ENCODE measurements at regions not wholly inside any gene's neighbourhood (a gene's known extent, or its start where the extent isn't known, plus 50 kb on each side); places are given as distances from the start of the nearest gene placed in this dataset.

GRCh38 chrX:45716750-45717149 is 516.1 kb upstream of the DIPK2B start:
- no peaks in the 10 kb centered on the region for H3K36me3 ChIP-seq
- intact Hi-C loops (cut with DNase I; ENCODE audit: low total_unique reads), result no loop called here

GRCh38 chrX:45715748-45716147 is 515.1 kb upstream of the DIPK2B start:
- no peak for DNase-seq

More at GRCh38 chrX:45716750-45717149, 516.1 kb upstream of the DIPK2B start:
- Histone ChIP-seq H3K4me1 (no peaks in the 10 kb centered on the region), H3K27me3 (no peaks in the 10 kb centered on the region), H3K9me3 (no peaks in the 10 kb centered on the region), H3K27ac (no peak overlapping the region), H3K4me3 (no peak overlapping the region)
- no peak for DNase-seq
- TF ChIP-seq POLR2A (IDR thresholded peaks at IDR 0.05), result no peak
- TF ChIP-seq, protein P1, sequence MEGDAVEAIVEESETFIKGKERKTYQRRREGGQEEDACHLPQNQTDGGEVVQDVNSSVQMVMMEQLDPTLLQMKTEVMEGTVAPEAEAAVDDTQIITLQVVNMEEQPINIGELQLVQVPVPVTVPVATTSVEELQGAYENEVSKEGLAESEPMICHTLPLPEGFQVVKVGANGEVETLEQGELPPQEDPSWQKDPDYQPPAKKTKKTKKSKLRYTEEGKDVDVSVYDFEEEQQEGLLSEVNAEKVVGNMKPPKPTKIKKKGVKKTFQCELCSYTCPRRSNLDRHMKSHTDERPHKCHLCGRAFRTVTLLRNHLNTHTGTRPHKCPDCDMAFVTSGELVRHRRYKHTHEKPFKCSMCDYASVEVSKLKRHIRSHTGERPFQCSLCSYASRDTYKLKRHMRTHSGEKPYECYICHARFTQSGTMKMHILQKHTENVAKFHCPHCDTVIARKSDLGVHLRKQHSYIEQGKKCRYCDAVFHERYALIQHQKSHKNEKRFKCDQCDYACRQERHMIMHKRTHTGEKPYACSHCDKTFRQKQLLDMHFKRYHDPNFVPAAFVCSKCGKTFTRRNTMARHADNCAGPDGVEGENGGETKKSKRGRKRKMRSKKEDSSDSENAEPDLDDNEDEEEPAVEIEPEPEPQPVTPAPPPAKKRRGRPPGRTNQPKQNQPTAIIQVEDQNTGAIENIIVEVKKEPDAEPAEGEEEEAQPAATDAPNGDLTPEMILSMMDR (IDR thresholded peaks at IDR 0.05), result no peak

DNA sequence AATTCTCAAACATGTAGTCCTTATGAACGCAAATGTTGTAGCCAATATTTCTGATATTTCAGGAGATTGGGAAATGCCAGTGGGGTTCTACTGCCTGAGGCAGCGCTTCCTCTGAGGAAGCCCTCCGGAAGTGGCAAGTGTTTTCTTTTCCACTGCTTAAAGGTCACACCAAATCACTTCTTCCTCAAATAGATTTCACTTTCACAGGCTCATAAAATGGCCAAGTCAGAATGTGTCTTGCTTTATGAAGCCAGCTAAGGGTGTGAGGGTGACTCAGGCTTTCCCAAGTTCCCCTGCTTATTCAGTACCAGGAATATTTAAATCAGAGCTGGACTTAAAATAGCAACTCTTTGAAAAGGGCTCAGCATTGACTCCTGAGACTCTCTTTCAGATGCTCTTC is 514.2 kb upstream of the DIPK2B start:
- Histone ChIP-seq H3K4me3 (no peak overlapping the region), H3K36me3 (no peaks in the 10 kb centered on the region), H3K27ac (no peak overlapping the region), H3K9me3 (no peaks in the 10 kb centered on the region), H3K27me3 (no peaks in the 10 kb centered on the region), H3K4me1 (no peaks in the 10 kb centered on the region)
- TF ChIP-seq, protein P1 (IDR thresholded peaks at IDR 0.05), result no peak
- peak in 1 of 2 donors; percentile 22 for DNase-seq
- intact Hi-C loops (cut with DNase I; ENCODE audit: low total_unique reads), result no loop called here

More at GRCh38 chrX:45715748-45716147, 515.1 kb upstream of the DIPK2B start:
- no peaks in the 10 kb centered on the region for H3K27me3 ChIP-seq
- H3K4me3 ChIP-seq, result no peak overlapping the region
- TF ChIP-seq, protein P1 (IDR thresholded peaks at IDR 0.05), result no peak
- TF ChIP-seq POLR2A (IDR thresholded peaks at IDR 0.05), result no peak
- H3K9me3 ChIP-seq, result no peaks in the 10 kb centered on the region
- no peaks in the 10 kb centered on the region for H3K36me3 ChIP-seq
- H3K27ac ChIP-seq, result no peak overlapping the region
- H3K4me1 ChIP-seq, result no peaks in the 10 kb centered on the region
- intact Hi-C loops (cut with DNase I; ENCODE audit: low total_unique reads), result no loop called here

DNA sequence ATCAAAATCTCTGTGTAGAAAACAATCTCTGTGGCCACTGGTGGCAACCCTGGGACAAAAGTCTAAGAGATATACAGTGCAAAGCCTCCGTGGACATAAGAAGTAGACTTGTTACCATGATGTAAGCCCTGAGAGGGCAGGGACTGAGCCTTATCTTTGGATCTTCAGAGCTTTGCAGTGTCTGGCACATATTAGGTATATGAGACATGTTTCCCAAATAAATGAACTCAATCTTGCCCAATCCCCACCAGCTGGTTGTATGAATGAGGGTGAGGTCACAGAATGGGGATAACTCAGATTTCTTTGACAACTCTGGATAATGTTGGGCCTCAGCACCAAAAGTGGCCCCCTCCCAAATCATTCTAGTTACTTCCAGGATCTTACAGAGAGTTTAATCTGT is 511.4 kb upstream of the DIPK2B start:
- no peak for TF ChIP-seq POLR2A (IDR thresholded peaks at IDR 0.05)
- TF ChIP-seq, protein P1 (IDR thresholded peaks at IDR 0.05), result no peak
- no peak overlapping the region for H3K4me3 ChIP-seq
- intact Hi-C loops (cut with DNase I; ENCODE audit: low total_unique reads), result no loop called here
- H3K9me3 ChIP-seq, result no peaks in the 10 kb centered on the region
- H3K36me3 ChIP-seq, result no peaks in the 10 kb centered on the region
- no peaks in the 10 kb centered on the region for H3K27me3 ChIP-seq
- DNase-seq, result no peak
- no peaks in the 10 kb centered on the region for H3K4me1 ChIP-seq
- H3K27ac ChIP-seq, result no peak overlapping the region

GRCh38 chrX:45711231-45711630 is 510.6 kb upstream of the DIPK2B start:
- TF ChIP-seq, protein P1 (IDR thresholded peaks at IDR 0.05), result no peak
- TF ChIP-seq POLR2A (IDR thresholded peaks at IDR 0.05), result no peak
- DNase-seq, result no peak
- H3K27ac ChIP-seq, result no peak overlapping the region
- intact Hi-C loops (cut with DNase I; ENCODE audit: low total_unique reads), result no loop called here
- H3K4me3 ChIP-seq, result no peak overlapping the region
- H3K9me3 ChIP-seq, result no peaks in the 10 kb centered on the region
- H3K27me3 ChIP-seq, result no peaks in the 10 kb centered on the region
- no peaks in the 10 kb centered on the region for H3K36me3 ChIP-seq
- no peaks in the 10 kb centered on the region for H3K4me1 ChIP-seq
